ENCODE measurements at regions not wholly inside any gene's neighbourhood (a gene's known extent, or its start where the extent isn't known, plus 50 kb on each side); places are given as distances from the start of the nearest gene placed in this dataset.
"Not testable (repeated sequence)": the region's sequence is repeated elsewhere in the genome, so short reads cannot be mapped to it uniquely, and the experiment has no call there.

- TF ChIP-seq, protein P1, sequence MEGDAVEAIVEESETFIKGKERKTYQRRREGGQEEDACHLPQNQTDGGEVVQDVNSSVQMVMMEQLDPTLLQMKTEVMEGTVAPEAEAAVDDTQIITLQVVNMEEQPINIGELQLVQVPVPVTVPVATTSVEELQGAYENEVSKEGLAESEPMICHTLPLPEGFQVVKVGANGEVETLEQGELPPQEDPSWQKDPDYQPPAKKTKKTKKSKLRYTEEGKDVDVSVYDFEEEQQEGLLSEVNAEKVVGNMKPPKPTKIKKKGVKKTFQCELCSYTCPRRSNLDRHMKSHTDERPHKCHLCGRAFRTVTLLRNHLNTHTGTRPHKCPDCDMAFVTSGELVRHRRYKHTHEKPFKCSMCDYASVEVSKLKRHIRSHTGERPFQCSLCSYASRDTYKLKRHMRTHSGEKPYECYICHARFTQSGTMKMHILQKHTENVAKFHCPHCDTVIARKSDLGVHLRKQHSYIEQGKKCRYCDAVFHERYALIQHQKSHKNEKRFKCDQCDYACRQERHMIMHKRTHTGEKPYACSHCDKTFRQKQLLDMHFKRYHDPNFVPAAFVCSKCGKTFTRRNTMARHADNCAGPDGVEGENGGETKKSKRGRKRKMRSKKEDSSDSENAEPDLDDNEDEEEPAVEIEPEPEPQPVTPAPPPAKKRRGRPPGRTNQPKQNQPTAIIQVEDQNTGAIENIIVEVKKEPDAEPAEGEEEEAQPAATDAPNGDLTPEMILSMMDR (IDR thresholded peaks at IDR 0.05; ENCODE audit: low read depth, low read length), result no peak
- H3K4me3 ChIP-seq (replicated peaks in 1 of 2; ENCODE audit: low read depth in 2 of 2, low read length in 2 of 2), result no peak overlapping the region
- DNase-seq (ENCODE audit: low read depth in 2 of 2), result peak in 1 of 2 donors; percentile 33
Measured at GRCh38 chr5:14929293-14930065, 57.9 kb upstream of the ANKH start.

DNA sequence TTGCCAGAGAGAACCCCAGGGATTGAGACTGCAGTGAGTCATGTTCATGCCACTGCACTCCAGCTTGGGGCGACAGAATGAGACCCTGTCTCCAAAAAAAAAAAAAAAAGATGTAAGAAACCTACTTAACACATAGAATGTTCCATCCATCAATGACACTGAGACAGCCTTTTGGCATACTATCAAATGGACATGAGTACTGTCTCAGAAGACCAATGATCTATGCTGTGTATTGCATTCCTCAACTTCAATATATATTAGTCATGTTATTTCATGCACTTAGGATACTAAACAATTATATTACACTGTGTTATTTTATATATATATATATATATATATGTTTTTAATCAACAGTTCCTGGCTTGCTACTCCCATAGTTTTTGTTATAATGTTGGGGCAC, 57.1 kb upstream of the ANKH start:
- H3K4me3 ChIP-seq (replicated peaks in 1 of 2; ENCODE audit: low read depth in 2 of 2, low read length in 2 of 2), result no peak overlapping the region
- TF ChIP-seq, protein P1 (IDR thresholded peaks at IDR 0.05; ENCODE audit: low read depth, low read length), result no peak
- DNase-seq (ENCODE audit: low read depth in 2 of 2), result peak; percentile 30 to 70

GRCh38 chr5:14925326-14925725, 53.7 kb upstream of the ANKH start:
- TF ChIP-seq, protein P1 (IDR thresholded peaks at IDR 0.05; ENCODE audit: low read depth, low read length), result no peak
- DNase-seq (ENCODE audit: low read depth in 2 of 2), result no peak
- no peak overlapping the region for H3K4me3 ChIP-seq (replicated peaks in 1 of 2; ENCODE audit: low read depth in 2 of 2, low read length in 2 of 2)

GRCh38 chr5:14922952-14923351, 51.4 kb upstream of the ANKH start:
- not testable (repeated sequence) for DNase-seq (ENCODE audit: low read depth in 2 of 2); H3K4me3 ChIP-seq (replicated peaks in 1 of 2; ENCODE audit: low read depth in 2 of 2, low read length in 2 of 2)

DNA sequence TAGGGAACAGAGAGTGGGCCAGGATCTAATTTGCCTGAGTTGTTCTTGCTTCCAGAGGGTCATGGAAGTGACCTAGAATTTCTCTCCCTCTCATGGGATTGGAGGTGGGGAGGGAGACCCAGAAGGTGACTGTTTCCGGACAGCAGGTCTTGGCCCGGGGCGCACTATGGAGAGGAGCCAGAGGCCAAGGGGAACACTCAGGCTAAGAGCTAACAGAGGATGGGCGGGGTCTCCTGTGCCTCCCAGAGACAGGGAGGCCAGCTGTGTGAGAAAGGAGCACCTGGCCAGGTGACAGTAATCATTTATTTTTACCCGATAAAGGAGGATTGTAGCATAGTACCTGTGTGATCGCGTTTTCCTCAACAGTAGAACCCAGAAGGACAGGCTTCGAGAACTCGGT, 50.9 kb upstream of the ANKH start:
- TF ChIP-seq, protein P1 (IDR thresholded peaks at IDR 0.05; ENCODE audit: low read depth, low read length), result no peak
- H3K4me3 ChIP-seq (replicated peaks in 1 of 2; ENCODE audit: low read depth in 2 of 2, low read length in 2 of 2), result no peak overlapping the region
- no peak for DNase-seq (ENCODE audit: low read depth in 2 of 2)

All from cardiac fibroblast (primary cell).